ENCODE measurements at regions not wholly inside any gene's neighbourhood (a gene's known extent, or its start where the extent isn't known, plus 50 kb on each side); places are given as distances from the start of the nearest gene placed in this dataset.

- TF ChIP-seq SP1 (IDR thresholded peaks at IDR 0.05; ENCODE audit: low read depth, low read length) = no peak
- TF ChIP-seq CHD2 (IDR thresholded peaks at IDR 0.05; ENCODE audit: low read length) = no peak
- TF ChIP-seq SP4 (IDR thresholded peaks at IDR 0.05; ENCODE audit: low read length) = no peak
- no peak for TF ChIP-seq GABPA (IDR thresholded peaks at IDR 0.05; ENCODE audit: borderline replicate concordance, insufficient read depth, low read length)
- TF ChIP-seq RAD21 (IDR thresholded peaks at IDR 0.05 in 1 of 2, conservative IDR thresholded peaks at IDR 0.05 in 1 of 2; ENCODE audit: low read depth in 2 of 2, low read length in 2 of 2) = no peak
- no peak for TF ChIP-seq POLR2A (IDR thresholded peaks at IDR 0.05; ENCODE audit: control extremely low read depth in 1 of 2, low read depth in 2 of 2, low read length in 2 of 2)
These were observed 134.7 kb upstream of the SV2C start (continued) for GRCh38 chr5:75948438-75948837.

All from H1 (cell line).